ENCODE measurements at regions not wholly inside any gene's neighbourhood (a gene's known extent, or its start where the extent isn't known, plus 50 kb on each side); places are given as distances from the start of the nearest gene placed in this dataset.
A peak's percentile ranks its signal among the peaks of the same experiment; 100 is the strongest.

DNA sequence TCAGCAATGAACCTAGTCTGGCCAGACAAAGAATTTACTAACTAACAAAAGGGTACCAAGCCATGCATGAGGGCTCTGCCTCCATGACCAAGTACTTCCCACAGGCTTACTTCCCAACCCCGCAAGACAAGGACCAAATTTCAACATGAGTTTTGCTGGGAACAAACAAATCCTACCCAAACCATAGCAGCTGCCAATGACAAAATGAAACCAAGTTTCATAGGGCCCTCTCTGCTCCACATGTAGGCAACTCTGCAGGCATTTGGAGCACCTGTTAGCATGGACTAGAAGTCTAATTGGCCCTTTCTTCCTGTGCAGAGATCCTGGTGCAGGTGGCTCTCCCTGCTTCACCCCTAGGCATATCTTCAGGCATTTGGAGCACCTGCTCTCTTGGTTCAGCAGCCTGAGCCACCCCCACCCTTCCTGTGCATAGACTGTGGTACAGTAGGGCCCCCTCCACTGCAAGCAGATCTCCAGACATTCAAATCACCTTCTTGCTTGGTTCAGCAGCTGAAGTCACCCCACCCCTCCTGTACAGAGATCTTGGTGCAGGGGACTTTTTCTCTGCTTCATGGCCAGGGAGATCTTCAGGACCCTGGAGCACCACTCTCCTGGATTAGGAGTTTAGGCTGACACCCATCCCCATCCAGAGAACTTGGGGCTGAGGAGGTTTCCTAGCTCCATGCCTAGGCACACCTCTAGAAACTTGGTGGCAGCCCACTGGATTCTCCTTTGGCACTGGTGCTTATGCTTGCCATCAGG is 308.7 kb downstream of the RPAP3 start:
- H3K27ac ChIP-seq = no peak overlapping the region
- TF ChIP-seq, protein P1, sequence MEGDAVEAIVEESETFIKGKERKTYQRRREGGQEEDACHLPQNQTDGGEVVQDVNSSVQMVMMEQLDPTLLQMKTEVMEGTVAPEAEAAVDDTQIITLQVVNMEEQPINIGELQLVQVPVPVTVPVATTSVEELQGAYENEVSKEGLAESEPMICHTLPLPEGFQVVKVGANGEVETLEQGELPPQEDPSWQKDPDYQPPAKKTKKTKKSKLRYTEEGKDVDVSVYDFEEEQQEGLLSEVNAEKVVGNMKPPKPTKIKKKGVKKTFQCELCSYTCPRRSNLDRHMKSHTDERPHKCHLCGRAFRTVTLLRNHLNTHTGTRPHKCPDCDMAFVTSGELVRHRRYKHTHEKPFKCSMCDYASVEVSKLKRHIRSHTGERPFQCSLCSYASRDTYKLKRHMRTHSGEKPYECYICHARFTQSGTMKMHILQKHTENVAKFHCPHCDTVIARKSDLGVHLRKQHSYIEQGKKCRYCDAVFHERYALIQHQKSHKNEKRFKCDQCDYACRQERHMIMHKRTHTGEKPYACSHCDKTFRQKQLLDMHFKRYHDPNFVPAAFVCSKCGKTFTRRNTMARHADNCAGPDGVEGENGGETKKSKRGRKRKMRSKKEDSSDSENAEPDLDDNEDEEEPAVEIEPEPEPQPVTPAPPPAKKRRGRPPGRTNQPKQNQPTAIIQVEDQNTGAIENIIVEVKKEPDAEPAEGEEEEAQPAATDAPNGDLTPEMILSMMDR (IDR thresholded peaks at IDR 0.05) = no peak
- TF ChIP-seq ZFX (IDR thresholded peaks at IDR 0.05; ENCODE audit: borderline replicate concordance) = no peak

DNA sequence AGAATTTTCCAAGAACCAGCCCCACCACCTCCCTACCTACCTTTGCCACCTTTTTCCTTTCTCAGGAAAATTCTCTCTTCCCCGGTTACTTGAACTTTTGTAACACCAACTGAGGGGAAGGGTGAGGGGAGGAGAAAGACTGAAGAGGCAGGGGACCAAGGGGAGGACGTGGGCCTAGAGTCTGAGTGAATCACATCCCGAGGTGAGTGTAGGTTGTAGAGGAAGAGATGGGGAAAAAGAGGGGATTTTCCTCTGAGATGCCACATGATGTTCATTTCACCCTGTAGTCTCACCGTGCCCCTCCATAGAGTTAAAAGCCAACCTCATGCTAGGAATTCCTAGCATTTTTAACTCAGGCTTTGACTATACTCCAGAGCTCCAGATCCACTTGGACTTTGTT is 311.8 kb downstream of the RPAP3 start:
- H3K27ac ChIP-seq = peak overlapping the region; percentile 24
- TF ChIP-seq, protein P1 (IDR thresholded peaks at IDR 0.05) = no peak
- no peak for TF ChIP-seq ZFX (IDR thresholded peaks at IDR 0.05; ENCODE audit: borderline replicate concordance)

DNA sequence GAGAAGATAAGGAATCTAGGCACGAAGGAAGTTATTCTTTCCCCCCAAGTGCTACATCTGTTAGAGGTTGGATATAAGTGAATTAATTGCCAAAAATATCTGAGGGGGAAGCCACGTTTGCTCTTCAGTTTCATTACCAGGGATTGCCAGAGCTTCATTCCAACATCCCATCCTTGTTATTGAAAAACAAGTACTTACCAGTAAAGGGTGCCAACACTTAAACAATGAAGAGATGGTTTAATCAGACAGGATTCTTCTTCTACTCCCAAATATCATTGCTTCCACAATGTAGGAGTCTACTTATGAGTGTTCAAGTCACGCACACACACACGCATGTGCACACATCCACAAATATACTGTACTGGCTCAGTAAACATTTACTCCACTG is 312.4 kb downstream of the RPAP3 start:
- TF ChIP-seq, protein P1 (IDR thresholded peaks at IDR 0.05) = no peak
- TF ChIP-seq ZFX (IDR thresholded peaks at IDR 0.05; ENCODE audit: borderline replicate concordance) = no peak
- H3K27ac ChIP-seq = peak overlapping the region; percentile 24

DNA sequence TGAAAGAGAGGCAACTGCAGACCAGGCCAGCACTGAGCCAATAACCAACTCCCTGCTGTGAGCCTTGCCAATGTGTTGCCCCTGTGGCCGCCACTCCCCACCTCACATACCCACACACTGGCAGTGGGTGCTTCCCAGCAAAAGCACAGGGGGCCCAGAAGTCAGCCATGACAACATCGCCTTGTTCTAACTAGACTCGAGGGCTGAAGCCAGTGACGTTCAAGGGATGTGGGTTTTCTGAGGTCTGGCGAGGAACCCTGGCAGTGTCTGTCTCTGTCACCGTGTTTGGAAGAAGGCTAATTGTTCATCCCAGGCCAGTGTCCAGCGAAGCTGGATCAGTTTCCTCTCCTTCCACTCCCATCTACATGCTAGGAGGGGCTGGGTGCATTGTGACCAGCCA is 311.8 kb upstream of the AMIGO2 start:
- H3K27ac ChIP-seq = no peak overlapping the region
- no peak for TF ChIP-seq ZFX (IDR thresholded peaks at IDR 0.05; ENCODE audit: borderline replicate concordance)
- TF ChIP-seq, protein P1 (IDR thresholded peaks at IDR 0.05) = no peak

DNA sequence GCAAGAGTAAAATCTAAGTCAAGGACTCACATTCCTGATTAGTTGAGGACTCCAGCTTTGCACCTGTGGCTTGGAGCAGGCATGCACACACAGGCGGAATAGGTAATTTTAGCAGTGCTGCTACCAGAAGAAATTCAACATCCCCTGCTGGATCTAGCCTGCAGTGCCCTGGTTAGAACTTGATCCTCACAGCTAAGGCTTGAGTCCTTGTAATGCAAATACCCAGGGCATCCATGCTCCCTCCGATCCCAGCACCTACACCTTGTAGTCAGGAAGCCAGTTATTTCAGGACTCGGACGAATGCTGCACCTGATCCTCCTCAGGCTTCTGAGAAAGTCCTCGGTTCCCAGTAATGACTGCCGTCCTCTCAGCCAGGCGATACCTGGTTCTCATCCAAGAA is 309.0 kb upstream of the AMIGO2 start:
- no peak overlapping the region for H3K27ac ChIP-seq
- no peak for TF ChIP-seq ZFX (IDR thresholded peaks at IDR 0.05; ENCODE audit: borderline replicate concordance)
- TF ChIP-seq, protein P1 (IDR thresholded peaks at IDR 0.05) = no peak

DNA sequence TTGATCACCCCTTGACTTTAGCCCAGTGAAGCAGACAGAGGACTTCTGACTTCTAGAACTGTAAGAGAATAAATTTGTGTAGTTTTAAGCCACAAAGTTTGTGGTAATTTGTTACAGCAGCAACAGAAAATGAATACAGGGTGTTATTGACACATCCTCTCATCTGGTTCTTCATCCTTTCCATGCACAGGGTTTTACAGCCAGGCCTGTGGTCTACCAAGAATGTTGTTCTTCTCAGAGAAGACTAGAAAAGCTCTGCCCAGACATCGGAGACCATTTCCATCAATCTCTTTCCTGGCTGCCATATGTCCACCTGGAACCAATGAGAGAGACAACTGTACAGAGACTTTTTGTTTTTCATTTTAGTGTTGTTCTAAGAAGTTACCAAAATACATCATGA is 308.2 kb upstream of the AMIGO2 start:
- H3K27ac ChIP-seq = no peak overlapping the region
- TF ChIP-seq ZFX (IDR thresholded peaks at IDR 0.05; ENCODE audit: borderline replicate concordance) = no peak
- TF ChIP-seq, protein P1 (IDR thresholded peaks at IDR 0.05) = no peak

DNA sequence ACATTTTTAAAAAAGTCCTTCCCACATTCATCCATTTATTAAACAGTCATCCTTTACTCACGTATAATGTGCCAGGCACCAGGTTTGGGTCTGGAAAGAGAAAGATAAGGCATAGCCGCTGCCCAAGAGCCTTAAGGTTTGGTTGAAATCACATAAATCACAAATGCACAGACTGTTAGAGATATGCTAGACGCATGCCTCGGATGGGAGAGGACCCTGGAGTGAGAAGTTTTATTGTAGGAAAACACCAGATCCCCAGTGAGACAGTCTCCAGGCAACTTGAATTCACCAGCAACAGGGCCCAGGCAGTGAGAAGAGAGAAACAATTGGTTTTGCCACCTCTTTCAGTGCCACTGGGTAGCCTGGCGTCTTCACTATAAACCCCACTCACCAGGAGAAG is 305.9 kb upstream of the AMIGO2 start:
- no peak overlapping the region for H3K27ac ChIP-seq
- no peak for TF ChIP-seq ZFX (IDR thresholded peaks at IDR 0.05; ENCODE audit: borderline replicate concordance)
- TF ChIP-seq, protein P1 (IDR thresholded peaks at IDR 0.05) = no peak
